Body of pancreas (tissue), 4 donors: ENCODE measurements at regions not wholly inside any gene's neighbourhood (a gene's known extent, or its start where the extent isn't known, plus 50 kb on each side); places are given as distances from the start of the nearest gene placed in this dataset.
A peak's percentile ranks its signal among the peaks of the same experiment; 100 is the strongest.
"Not testable (repeated sequence)": the region's sequence is repeated elsewhere in the genome, so short reads cannot be mapped to it uniquely, and the experiment has no call there.

ENCODE experiments used
- ATAC-seq: fragments of 150-250 bp; one replicate; pipeline ENCODE4 v1.9.1; 2016
- DNase-seq, 4 donors: peaks; one replicate each; pipeline ENCODE4 v3.0.0-alpha.2; 2019
- H3K27ac ChIP-seq, 4 donors: fragments of 200-600 bp; sonication (generic); 1 replicate in 3 of 4; 2 replicates in 1 of 4; pipeline versions ENCODE4 v1.5.1 to v1.6.1; 2016 to 2019; ENCODE audit warnings: mild to moderate bottlenecking in 1 of 4, mixed read lengths in 1 of 4, moderate library complexity in 1 of 4
- H3K27me3 ChIP-seq, 2 donors: fragments of 200-600 bp; sonication (generic); one replicate each; pipeline ENCODE4 v1.6.0; 2016; ENCODE audit warnings: mild to moderate bottlenecking in 1 of 2
- H3K36me3 ChIP-seq, 2 donors: fragments of 200-600 bp; sonication (generic); replicated peaks in 1 of 2; 2 replicates each; pipeline ENCODE4 v1.5.1; 2016; ENCODE audit warnings: low read depth in 2 of 2; ENCODE audit not compliant: insufficient read depth in 1 of 2
- H3K4me1 ChIP-seq: fragments of 200-600 bp; sonication (generic); one replicate; pipeline ENCODE4 v1.6.0; 2016
- H3K4me3 ChIP-seq, 2 donors: fragments of 200-600 bp; sonication (generic); 1 replicate in 1 of 2; 2 replicates in 1 of 2; pipeline ENCODE4 v1.5.1; 2016 to 2019
- H3K9me3 ChIP-seq, 3 donors: fragments of 200-600 bp; sonication (generic); 1 replicate in 2 of 3; 2 replicates in 1 of 3; pipeline ENCODE4 v1.5.1; 2016
- POLR2A ChIP-seq, 3 donors: fragments of 450-650 bp; IDR thresholded peaks; one replicate each; pipeline ENCODE4 v1.6.1; 2016; ENCODE audit warnings: antibody characterized with exemption in 3 of 3, mild to moderate bottlenecking in 2 of 3
- WGBS, 2 donors: methylation state at CpG; one replicate each; pipeline ENCODE4 v1.1.5; 2017; 5-methylcytosine and 5-hydroxymethylcytosine counted together
- intact Hi-C: fragments of 100-400 bp; cut with DNase I; formaldehyde crosslinking; loops from one replicate; pipeline ENCODE4 v1.15.1; 2023
- TF ChIP-seq, protein P1 (sequence below), 7 experiments: fragments of 450-650 bp in 4 of 7; fragments of 200-600 bp in 3 of 7; sonication (generic) in 3 of 7; IDR thresholded peaks; one replicate each; pipeline ENCODE4 v1.5.1; 2016 to 2019; ENCODE audit warnings: antibody characterized with exemption in 7 of 7

DNA sequence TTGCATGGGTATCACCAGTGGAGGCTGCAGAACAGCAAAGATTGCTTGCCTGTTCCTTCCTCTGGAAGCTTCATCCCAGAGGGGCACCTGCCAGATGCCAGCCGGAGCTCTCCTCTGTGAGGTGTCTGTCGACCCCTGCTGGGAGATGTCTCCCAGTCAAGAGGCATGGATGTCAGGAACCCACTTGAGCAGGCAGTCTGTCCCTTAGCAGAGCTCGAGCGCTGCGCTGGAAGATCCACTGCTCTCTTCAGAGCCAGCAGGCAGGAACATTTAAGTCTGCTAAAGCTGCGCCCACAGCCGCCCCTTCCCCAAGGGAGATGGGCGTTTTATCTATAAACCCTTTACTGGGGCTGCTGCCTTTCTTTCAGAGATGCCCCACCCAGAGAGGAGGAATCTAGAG, 126.3 kb upstream of the ST6GALNAC5 start:
- 70 to 85% methylated on average over 2 to 6 of the region's 8 CpGs for WGBS, 2 donors
- H3K27me3 ChIP-seq, H3K4me1 ChIP-seq, H3K27ac ChIP-seq, intact Hi-C loops, ATAC-seq, H3K36me3 ChIP-seq, H3K4me3 ChIP-seq, H3K9me3 ChIP-seq: not testable (repeated sequence)
- DNase-seq, result peak in 1 of 4 donors; percentile 13
- TF ChIP-seq, protein P1, sequence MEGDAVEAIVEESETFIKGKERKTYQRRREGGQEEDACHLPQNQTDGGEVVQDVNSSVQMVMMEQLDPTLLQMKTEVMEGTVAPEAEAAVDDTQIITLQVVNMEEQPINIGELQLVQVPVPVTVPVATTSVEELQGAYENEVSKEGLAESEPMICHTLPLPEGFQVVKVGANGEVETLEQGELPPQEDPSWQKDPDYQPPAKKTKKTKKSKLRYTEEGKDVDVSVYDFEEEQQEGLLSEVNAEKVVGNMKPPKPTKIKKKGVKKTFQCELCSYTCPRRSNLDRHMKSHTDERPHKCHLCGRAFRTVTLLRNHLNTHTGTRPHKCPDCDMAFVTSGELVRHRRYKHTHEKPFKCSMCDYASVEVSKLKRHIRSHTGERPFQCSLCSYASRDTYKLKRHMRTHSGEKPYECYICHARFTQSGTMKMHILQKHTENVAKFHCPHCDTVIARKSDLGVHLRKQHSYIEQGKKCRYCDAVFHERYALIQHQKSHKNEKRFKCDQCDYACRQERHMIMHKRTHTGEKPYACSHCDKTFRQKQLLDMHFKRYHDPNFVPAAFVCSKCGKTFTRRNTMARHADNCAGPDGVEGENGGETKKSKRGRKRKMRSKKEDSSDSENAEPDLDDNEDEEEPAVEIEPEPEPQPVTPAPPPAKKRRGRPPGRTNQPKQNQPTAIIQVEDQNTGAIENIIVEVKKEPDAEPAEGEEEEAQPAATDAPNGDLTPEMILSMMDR (IDR thresholded peaks at IDR 0.05), result peak in 1 of 7 experiments; percentile 41

DNA sequence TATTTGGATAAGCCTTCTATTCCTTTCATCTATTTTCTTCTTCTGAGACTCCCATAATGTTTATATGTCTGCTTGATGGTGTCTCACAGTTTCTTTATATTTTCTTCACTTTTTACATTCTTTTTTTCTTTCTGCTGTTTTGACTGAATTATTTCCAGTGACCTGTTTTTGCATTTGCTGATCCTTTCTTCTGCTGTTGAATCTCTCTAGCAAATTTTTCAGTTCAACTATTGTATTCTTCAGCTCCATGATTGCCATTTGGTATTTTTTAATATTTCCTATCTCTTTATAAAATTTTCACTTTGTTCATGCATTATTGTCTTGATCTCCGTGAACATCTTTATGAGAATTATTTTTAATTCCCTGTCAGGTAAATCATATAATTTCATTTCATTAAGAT, 122.3 kb upstream of the ST6GALNAC5 start:
- H3K36me3 ChIP-seq, result no peaks in the 10 kb centered on the region
- intact Hi-C loops, result no loop called here
- ATAC-seq, result no peak

DNA sequence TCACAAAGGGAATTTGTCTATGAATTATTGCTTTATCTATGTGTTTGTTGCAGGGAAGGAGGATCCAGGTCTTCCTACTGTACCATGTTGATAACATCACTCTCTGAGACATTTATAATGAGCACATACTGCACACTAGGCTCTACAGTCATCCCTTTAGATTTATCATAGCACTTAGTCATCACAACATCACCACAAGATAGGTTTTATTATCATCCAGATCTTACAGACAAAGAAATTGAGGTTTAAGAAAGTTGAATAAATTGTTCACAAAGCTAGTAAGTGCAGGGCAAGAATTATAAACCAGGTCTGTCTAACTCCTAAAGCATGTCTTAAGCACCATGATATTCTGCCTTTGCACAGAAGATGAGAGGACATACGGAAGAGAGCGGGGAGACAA, 121.1 kb upstream of the ST6GALNAC5 start:
- H3K27me3 ChIP-seq, result no peaks in the 10 kb centered on the region
- 73 to 75% methylated on average over 2 of the region's 2 CpGs for WGBS, 2 donors
- H3K9me3 ChIP-seq, result no peaks in the 10 kb centered on the region
- intact Hi-C loops, result no loop called here
- TF ChIP-seq, protein P1 (IDR thresholded peaks at IDR 0.05), result no peak
- no peak for TF ChIP-seq POLR2A (IDR thresholded peaks at IDR 0.05)
- no peaks in the 10 kb centered on the region for H3K4me1 ChIP-seq
- DNase-seq (no peak), ATAC-seq (no peak)
- H3K27ac ChIP-seq, result no peak overlapping the region
- no peaks in the 10 kb centered on the region for H3K36me3 ChIP-seq
- H3K4me3 ChIP-seq, result no peak overlapping the region

More for the DNA sequence above, 122.3 kb upstream of the ST6GALNAC5 start:
- DNase-seq, result no peak
- TF ChIP-seq POLR2A (IDR thresholded peaks at IDR 0.05), result no peak
- TF ChIP-seq, protein P1 (IDR thresholded peaks at IDR 0.05), result no peak
- H3K4me3 ChIP-seq, result no peak overlapping the region
- H3K27me3 ChIP-seq, result no peaks in the 10 kb centered on the region
- 64 to 77% methylated on average over 1 of the region's 1 CpG for WGBS, 2 donors
- no peaks in the 10 kb centered on the region for H3K4me1 ChIP-seq
- H3K9me3 ChIP-seq, result no peaks in the 10 kb centered on the region
- H3K27ac ChIP-seq, result no peak overlapping the region

DNA sequence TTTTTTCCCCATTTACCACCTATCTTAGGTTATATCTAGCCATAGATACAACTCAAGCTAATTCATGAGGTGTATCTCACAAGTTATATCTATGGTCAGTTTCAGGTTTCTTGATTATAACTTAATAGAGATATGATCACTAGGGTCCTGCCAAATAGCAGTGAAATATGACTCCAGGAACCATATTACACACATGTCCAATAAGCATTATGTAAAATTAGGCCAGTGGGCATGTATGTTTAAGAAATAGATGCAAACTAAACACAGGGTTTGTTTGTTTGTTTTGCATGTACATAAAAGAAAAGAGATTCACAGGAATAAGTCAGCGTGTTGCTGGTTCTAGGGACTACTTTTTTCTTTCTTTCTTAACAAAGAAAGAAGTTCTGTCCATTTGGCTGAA, 112.5 kb upstream of the ST6GALNAC5 start:
- Histone ChIP-seq H3K4me3 (no peak overlapping the region), H3K36me3 (no peaks in the 10 kb centered on the region), H3K27ac (no peak overlapping the region), H3K4me1 (no peaks in the 10 kb centered on the region), H3K9me3 (no peaks in the 10 kb centered on the region), H3K27me3 (no peaks in the 10 kb centered on the region)
- intact Hi-C loops, result no loop called here
- DNase-seq (no peak), ATAC-seq (no peak)
- WGBS, 2 donors, result 77 to 81% methylated on average over 1 of the region's 1 CpG
- TF ChIP-seq, protein P1 (IDR thresholded peaks at IDR 0.05), result no peak
- TF ChIP-seq POLR2A (IDR thresholded peaks at IDR 0.05), result no peak

DNA sequence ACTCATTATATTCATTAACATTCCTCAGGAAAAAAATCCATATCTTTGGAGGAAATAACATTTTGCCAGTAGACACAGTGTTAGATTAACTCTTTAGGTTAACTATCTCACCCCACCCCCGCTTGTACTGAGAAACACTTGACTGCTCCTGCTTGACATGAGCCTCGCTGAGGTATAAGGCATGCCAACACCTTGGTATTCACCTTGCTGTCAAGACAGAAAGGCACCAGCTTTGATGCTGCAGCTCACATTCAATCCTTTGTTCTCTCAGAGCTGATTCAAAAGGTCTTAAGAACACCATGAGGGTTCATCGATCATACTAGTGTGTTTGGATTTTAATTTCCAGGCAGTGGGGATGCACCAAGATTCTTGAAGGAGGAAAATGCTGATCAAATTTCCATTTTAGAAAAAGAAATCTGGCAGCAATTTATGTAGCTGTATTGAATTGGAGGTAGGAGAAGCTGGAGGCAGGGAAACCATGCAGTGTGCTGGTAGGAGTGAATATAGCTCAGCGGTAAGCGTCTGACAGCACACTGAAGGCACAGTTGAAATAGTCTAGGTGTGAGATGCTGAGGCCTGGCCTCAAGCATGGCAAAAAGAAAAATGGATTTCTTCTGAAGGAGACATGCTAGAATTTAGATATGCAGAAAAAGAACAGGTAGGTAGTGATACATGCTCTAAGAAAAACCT, 108.0 kb upstream of the ST6GALNAC5 start:
- TF ChIP-seq, protein P1 (IDR thresholded peaks at IDR 0.05), result no peak
- TF ChIP-seq POLR2A (IDR thresholded peaks at IDR 0.05), result no peak
- H3K4me1 ChIP-seq, result no peaks in the 10 kb centered on the region
- DNase-seq (no peak), ATAC-seq (no peak)
- WGBS, 2 donors, result 65 to 73% methylated on average over 5 of the region's 5 CpGs
- no peaks in the 10 kb centered on the region for H3K27me3 ChIP-seq
- no peaks in the 10 kb centered on the region for H3K9me3 ChIP-seq
- no peak overlapping the region for H3K27ac ChIP-seq
- H3K36me3 ChIP-seq, result no peaks in the 10 kb centered on the region
- no peak overlapping the region for H3K4me3 ChIP-seq
- intact Hi-C loops, result no loop called here
